ENCODE measurements at regions not wholly inside any gene's neighbourhood (a gene's known extent, or its start where the extent isn't known, plus 50 kb on each side); places are given as distances from the start of the nearest gene placed in this dataset.
"Not testable (repeated sequence)": the region's sequence is repeated elsewhere in the genome, so short reads cannot be mapped to it uniquely, and the experiment has no call there.

DNA sequence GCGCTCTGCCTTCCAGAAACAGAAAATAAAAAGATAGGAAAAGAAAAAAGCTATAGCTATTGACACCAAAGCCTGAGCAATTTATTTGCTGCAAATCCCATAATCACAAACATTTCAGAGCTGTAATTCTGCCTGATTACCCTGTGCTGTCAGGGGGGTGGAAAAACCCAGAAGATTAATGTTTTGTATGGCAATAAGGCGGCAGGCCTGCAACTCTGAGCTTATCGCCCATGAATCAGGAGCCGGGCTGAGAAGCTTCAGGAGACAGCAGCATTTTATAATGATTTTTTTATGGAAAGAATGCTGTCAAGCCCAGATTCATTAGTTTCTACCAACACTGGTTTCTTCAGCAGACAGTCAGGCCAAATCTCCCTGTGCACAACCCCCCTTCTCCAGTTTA is 82.6 kb upstream of the TMEM164 start:
- intact Hi-C loops (cut with DNase I), result no loop called here
- no peak for DNase-seq (ENCODE audit: missing footprints)
- ATAC-seq, result no peak

GRCh38 chrX:109920868-109921267 is 82.0 kb upstream of the TMEM164 start:
- ATAC-seq, result no peak
- DNase-seq (ENCODE audit: missing footprints), result no peak
- intact Hi-C loops (cut with DNase I), result no loop called here

DNA sequence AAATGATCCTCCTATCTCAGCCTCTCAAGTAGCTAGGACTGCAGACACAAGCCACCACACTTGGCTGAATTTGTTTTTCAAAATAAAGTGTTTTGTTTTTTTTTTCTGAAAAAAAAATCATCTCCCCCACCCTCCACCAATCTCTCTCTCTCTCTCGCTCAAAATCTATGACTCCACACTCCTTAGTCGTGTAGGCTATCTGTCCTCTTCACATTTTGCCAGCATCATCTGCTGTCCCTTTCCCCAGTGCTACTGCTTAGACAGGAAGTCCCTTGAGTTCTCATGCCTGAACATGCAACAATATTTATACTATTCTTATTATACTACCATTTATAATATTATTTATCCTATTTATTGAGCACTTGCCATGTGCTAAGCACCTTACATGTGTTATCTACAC is 80.7 kb upstream of the TMEM164 start:
- ATAC-seq, result no peak
- no peak for DNase-seq (ENCODE audit: missing footprints)
- intact Hi-C loops (cut with DNase I), result no loop called here

GRCh38 chrX:109925003-109925402 is 77.9 kb upstream of the TMEM164 start:
- intact Hi-C loops (cut with DNase I), result loop anchor here (5.0 kb wide), 2 partner anchors 77 to 122 kb away; partner anchors contain the start of gene TMEM164
- not testable (repeated sequence) for DNase-seq (ENCODE audit: missing footprints); ATAC-seq

- DNase-seq (ENCODE audit: missing footprints) (no peak), ATAC-seq (no peak)
- intact Hi-C loops (cut with DNase I), result loop anchor here (5.0 kb wide), 2 partner anchors 77 to 122 kb away; partner anchors contain the start of gene TMEM164
Observed at GRCh38 chrX:109925656-109926055, 77.3 kb upstream of the TMEM164 start.

DNA sequence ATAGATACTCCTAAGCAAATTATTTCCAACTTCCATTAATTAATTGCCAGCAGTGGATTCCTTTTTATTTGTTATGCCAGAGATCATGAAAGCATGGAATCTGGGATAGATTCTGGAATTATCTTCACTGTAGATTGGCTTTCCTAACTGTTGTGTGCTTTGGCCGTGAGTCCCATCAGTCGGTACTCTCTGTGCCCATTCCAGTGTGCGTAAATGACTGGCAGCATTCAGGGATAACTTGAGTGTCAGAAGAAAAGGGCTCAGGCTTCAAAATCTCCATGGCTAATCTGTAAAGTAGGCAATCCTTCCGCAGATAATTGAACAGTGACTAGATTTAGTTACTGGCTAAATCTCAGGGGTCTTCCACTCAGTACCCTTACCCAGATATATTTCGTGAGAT is 76.8 kb upstream of the TMEM164 start:
- intact Hi-C loops (cut with DNase I), result loop anchor here (5.0 kb wide), 2 partner anchors 76 to 121 kb away; partner anchors contain the start of gene TMEM164
- DNase-seq (ENCODE audit: missing footprints), result no peak
- ATAC-seq, result no peak

GRCh38 chrX:109926743-109927662 is 75.9 kb upstream of the TMEM164 start:
- ATAC-seq, result peak; percentile 70
- intact Hi-C loops (cut with DNase I), result loop anchor here (5.0 kb wide), 2 partner anchors 75 to 120 kb away; partner anchors contain the start of gene TMEM164
- DNase-seq (ENCODE audit: missing footprints), result no peak

GRCh38 chrX:109927663-109928273 is 75.1 kb upstream of the TMEM164 start:
- intact Hi-C loops (cut with DNase I), result loop anchor here (5.0 kb wide), 2 partner anchors 75 to 120 kb away; partner anchors contain the start of gene TMEM164

DNA sequence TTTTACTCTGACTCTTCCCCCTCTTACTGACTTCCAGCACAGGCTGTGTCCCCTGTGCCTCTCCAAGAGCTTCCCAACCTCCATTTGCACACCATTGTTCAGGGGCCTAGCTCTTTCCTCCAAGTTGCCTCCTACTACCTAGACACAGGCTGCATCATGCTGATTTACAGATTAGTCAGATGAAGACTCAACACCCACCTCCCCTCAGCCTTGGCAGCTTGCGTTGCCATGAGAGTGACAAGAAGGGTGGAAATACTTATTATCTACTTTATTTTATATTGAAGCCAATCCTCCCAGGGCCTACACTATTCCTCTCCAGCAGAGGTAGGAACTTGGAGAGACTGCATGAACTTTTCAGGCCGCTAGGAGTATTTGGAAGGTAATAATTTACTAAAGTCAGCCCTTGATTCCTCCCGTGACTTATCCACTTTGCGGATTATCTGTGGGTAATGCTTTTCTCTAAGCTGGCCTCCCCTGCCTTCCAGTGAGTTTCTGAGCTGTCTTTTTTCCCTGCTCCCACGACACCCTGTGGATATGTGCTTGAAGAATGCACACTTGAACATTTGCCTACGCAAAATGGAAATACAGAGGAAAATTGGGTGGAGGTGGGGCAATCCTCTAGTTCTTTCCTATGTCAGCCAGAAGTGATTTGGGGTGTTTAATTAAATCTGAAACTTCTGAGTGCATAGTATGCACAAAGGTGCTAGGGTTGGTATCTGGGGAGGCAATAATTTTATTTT is 74.1 kb upstream of the TMEM164 start:
- no peak for ATAC-seq
- DNase-seq (ENCODE audit: missing footprints), result no peak
- intact Hi-C loops (cut with DNase I), result loop anchor here (5.0 kb wide), 2 partner anchors 74 to 119 kb away; partner anchors contain the start of gene TMEM164

More at GRCh38 chrX:109927663-109928273, 75.1 kb upstream of the TMEM164 start:
- ATAC-seq (peak; percentile 78), DNase-seq (ENCODE audit: missing footprints) (no peak)

- DNase-seq (ENCODE audit: missing footprints) (no peak), ATAC-seq (no peak)
- intact Hi-C loops (cut with DNase I), result no loop called here
Observed at GRCh38 chrX:109931677-109932076, 71.2 kb upstream of the TMEM164 start.

DNA sequence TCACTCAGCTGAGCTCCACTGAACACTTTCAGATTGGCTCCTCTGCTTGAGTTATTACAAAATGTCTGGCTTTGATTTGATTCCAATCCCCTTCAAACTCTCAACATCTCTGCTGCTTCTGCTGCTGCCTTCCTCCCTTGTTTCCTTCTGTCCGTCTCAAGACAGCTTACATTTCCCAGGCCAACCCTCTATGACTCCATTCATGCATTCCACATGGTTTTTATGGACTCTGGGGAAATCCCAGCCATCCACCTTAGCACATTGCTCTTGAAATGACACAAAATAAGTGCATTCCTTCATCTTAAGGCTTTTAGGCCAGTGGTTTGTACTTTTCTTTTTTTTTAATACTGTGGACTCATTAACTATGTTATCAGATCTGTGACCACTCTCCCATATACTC is 68.5 kb upstream of the TMEM164 start:
- ATAC-seq (peak; percentile 67), DNase-seq (ENCODE audit: missing footprints) (no peak)
- intact Hi-C loops (cut with DNase I), result no loop called here

- ATAC-seq (peak; percentile 57), DNase-seq (ENCODE audit: missing footprints) (no peak)
- intact Hi-C loops (cut with DNase I), result no loop called here
Observed at GRCh38 chrX:109934935-109935334, 68.0 kb upstream of the TMEM164 start.

- intact Hi-C loops (cut with DNase I), result no loop called here
- peak; percentile 20 for ATAC-seq
- DNase-seq (ENCODE audit: missing footprints), result no peak
Observed at GRCh38 chrX:109936114-109936513, 66.8 kb upstream of the TMEM164 start.

GRCh38 chrX:109936598-109936997 is 66.3 kb upstream of the TMEM164 start:
- DNase-seq (ENCODE audit: missing footprints) (no peak), ATAC-seq (no peak)
- intact Hi-C loops (cut with DNase I), result no loop called here

DNA sequence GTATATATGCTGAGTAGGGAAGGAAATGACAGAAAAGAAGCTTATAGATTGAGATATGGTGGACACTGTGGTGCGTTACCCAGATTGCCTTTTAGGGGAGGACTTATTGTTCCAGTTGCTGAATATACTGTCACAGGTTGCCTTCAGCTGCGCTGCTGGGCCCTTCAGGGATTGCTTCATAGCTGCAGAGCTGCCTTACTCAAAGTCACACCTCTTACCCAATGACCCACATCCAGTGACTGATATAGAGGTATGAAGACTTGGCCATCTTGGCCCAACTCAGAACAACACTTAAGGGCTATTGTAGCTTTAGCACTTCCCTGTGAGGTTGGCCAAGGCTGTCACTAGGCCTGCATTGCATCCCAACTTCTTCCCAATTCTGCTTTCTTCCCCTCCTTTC is 63.4 kb upstream of the TMEM164 start:
- ATAC-seq (no peak), DNase-seq (ENCODE audit: missing footprints) (no peak)
- intact Hi-C loops (cut with DNase I), result no loop called here

- ATAC-seq (no peak), DNase-seq (ENCODE audit: missing footprints) (no peak)
- intact Hi-C loops (cut with DNase I), result no loop called here
Observed at GRCh38 chrX:109940411-109940810, 62.5 kb upstream of the TMEM164 start.

DNA sequence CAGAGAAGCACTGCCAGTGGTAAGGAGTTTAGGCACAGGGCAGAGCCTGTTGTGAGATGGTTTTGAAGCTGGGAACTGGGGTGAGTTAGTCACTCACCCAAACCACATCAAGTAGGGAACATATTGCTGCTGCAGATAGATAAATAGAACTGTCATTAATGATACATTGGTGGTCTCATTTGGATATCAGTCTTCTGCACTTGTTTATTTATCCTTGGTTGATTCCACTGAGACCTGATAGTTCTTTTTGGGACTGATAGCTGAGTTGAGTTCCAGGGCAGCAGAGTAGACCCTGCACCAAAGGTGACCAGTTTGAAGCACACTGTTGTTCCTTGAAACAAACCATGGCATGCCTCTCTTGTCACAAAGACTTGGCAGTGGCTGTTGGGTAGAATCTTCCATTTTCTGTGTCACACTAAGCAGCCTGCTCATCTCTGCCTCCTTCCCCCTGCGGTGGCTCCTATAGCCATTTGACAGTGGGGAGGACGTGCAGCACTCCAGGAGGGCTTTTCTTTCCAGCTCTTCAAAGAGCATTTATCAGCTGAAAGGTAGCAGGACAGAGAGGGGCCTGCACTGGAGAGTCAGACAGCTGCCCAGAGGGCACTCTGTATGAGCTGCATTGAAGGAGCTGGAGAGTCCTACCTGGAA is 59.7 kb upstream of the TMEM164 start:
- DNase-seq (ENCODE audit: missing footprints) (no peak), ATAC-seq (no peak)
- intact Hi-C loops (cut with DNase I), result no loop called here

GRCh38 chrX:109943740-109944092 is 59.2 kb upstream of the TMEM164 start:
- intact Hi-C loops (cut with DNase I), result no loop called here
- no peak for ATAC-seq
- no peak for DNase-seq (ENCODE audit: missing footprints)

DNA sequence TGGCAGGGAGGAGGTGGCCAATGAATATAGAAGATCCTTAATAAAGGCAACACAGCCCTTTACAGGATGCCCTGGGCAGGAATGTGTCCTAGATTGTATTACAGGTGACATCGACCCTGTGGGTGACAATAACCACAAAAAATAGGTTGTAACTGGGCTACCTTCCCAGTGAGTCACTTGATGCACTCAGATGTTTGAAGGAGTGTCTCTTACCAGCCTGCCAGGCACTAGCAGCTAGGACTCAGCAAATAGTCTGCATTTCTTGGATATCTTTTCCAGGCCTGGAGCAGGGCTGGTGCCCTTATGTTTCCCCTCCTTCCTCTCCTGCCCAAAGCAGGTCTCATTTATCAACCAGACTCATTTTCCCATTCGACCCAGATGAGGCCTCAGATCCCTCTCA is 50.9 kb upstream of the TMEM164 start:
- intact Hi-C loops (cut with DNase I), result no loop called here
- ATAC-seq (peak; percentile 77), DNase-seq (ENCODE audit: missing footprints) (no peak)
